Amniotic epithelial cell (primary cell): ENCODE measurements at regions not wholly inside any gene's neighbourhood (a gene's known extent, or its start where the extent isn't known, plus 50 kb on each side); places are given as distances from the start of the nearest gene placed in this dataset.

Experiments
- DNase-seq: peaks from one replicate; pipeline ENCODE4 v3.0.0-alpha.2; 2010; ENCODE audit warnings: low read depth

DNA sequence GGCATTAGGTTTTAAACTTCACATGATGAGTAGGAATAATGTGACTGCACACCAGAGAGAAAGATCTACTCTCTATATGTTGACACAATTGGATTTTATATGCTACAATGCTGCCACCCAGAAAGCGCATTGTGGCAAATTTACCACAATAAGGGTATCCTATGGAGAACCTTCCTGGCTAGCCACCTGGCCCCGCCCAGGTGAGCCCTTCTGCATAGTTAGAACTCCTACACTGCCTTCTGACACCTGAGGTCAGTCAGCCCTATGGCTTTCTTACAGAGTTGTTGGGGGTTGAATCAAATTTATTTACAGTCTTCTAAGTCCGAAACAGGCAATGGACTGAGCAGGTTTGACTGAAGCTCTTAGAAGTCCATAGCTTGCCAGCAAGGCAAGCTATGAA is 153.8 kb upstream of the S100G start:
- no peak for DNase-seq

DNA sequence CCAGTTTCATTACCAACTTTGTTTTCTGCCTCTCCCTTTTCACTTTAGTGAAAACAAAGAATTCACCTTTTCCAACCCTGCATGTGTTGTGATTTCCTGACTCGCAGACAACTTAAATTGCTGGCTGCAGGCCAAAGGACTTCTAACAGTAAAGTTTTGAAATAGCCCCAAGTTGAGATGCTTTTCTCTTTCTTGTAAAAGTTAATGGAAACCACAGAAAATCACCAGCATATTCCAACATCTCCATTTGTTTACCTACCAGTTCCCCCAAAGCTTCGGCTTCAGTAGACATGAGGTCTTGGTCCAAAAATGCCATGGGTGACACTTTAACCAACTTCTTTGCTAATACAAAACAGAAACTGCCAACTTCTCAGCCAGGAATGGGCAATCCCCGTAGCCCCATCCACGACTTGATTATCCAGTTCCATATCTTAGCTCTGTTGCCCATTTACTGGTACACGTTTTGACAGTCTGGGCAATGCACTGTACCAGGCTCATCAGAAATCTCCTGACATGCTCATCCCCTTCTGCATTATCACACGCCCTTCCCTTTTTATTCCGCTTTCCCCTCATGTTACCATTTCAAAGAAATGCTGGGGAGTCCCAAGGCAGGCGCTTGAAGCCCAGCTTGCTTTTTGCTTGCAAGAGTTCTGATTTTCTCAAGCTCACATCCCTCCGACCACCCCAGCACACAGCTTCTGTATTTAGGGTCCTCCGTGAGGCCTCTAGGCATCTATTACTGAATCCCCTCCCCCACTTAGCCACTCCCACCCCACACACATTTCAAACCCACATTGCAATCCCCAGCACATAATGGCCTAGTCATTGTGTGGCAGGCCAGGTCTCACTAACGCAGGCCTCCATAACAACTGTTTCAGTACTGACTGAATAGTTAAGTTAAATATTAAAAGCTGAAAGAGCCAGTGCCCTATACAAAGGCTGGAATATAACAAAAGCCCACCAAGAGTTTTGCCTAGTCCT is 137.9 kb upstream of the S100G start:
- no peak for DNase-seq

DNA sequence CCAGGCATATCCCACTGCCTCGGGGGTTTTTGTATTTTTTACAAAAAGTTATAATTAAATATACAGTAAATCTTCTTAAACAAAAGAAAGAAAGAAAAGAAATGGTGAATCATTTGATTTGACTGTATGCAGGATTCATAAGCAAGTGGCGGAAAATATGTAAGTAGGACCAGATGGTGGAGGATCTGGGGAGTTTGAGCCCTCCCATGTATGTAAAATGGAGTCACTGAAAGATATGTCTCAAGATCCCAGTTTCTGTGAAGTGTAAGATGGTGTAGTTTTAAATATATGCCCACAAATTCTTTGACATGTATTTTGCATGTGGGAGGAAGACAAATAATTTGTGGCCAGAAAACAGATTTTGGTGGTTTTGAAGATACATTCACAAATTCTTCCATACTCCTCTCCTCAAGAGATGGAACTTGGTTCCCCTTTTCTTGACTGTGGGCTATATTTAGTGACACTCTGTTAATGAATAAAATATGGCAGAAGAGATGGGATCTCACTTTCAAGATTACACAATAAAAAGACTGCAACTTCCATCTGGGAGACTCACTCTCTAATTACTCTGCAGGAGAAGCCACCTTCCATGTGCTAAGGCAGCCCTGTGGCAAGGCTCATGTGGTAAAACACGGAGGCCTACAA is 133.6 kb upstream of the S100G start:
- DNase-seq, result no peak

DNA sequence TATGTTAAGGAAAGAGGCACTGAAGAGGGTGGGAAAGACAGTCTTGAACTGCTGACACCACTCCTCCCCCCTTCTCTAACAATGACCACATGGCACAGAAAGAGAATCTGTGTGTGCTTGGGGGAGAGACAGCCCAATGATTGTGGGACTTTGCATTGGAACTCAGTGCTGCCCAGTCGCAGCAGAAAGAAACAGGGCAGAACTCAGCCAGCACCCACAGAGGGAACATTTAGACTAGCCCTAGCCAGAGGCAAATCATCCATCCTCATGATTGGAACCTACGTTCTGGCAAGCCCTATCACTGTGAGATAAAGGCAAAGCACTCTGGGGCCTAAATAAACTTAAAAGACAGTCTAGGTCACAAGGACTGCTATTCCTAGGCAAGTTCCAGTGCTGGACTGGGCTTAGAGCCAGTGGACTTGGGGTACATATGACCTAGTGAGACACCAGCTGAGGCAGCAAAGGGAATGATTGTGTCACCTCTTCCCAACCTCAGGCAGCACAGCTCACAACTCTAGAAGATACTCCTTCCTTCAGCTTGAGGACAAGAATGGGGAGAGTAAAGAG is 132.8 kb upstream of the S100G start:
- DNase-seq, result no peak

DNA sequence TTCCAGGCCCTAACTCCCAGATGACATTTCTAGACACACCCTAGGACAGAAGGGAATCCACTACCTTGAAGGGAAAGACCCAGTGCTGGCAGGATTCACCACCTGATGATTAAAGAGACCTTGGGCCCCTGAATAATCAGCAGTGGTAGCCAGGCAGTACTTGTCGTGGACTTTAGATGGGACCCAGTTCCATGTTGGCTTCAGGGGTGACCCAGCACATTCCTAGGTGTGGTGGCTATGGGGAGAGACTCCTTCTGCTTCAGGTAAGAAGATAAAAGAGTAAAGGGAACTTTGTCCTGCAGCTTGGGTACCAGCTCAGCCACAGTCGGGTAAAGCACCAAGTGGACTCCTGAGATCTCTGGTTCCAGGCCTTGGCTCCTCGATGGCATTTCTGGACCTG is 131.8 kb upstream of the S100G start:
- no peak for DNase-seq

DNA sequence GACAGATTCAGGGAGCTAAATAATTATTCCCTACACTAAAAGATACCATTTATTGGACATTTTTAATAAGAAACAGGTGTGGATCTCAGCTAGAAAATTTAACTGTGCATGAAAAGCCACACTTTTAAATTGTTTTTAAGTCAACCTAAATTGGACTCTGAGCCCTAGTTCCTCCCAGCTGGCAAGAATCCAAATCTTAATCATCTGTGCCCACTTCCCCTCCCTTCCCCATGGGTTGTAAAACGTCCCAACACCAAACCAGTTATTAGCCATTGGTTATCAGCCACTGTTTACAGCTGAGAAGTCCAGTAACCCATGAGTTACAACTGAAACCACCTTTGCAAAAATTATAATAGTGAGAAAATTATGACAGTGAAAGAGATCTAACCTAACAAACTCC is 125.6 kb upstream of the S100G start:
- DNase-seq, result no peak

DNA sequence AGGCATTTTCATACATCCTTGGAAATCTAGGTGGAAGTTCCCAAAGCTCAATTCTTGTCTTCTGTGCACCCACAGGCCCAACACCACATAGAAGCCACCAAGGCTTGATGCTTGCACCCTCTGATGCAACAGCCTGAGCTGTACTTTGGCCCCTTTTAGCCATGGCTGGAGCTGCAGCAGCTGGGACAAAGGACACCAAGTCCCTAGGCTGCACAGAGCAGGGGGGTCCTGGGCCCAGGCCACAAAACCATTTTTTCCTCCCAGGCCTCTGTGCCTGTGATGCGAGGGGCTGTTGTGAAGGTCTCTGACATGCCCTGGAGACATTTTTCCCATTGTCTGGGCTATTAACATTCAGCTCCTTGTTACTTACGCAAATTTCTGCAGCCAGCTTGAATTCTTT is 124.0 kb upstream of the S100G start:
- no peak for DNase-seq

DNA sequence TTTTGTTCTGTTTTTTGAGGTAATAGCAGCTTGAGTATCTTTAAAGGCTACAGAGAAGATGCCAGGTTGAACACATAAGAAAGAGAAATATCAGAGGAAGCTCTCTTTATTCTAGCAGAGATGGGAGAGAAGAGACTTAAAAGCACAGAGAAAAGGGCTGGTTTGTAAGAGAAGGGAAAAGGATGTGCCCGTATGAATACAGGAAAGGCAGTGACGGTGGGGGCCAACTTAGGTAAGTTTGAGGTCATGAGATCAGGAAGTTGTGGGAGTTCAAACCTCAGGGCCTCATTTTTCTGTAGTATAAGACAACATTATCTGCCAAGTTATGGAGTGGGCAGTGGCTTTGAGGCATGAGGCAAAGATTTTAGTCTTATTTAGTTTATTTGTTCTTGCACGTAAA is 121.3 kb upstream of the S100G start:
- DNase-seq, result no peak
